Thymus (tissue), 11 donors: ENCODE measurements at regions not wholly inside any gene's neighbourhood (a gene's known extent, or its start where the extent isn't known, plus 50 kb on each side); places are given as distances from the start of the nearest gene placed in this dataset.

ENCODE experiments used
- DNase-seq, 9 donors: peaks; one replicate each; pipeline ENCODE4 v3.0.0-alpha.2; 2013; ENCODE audit warnings: low spot score in 9 of 9, low read depth in 6 of 9, missing footprints in 1 of 9
- H3K27ac ChIP-seq, 2 donors: one replicate each; pipeline ENCODE4 v1.5.1; 2013; ENCODE audit warnings: control low read depth in 1 of 2, low read depth in 1 of 2, low read length in 1 of 2, mild to moderate bottlenecking in 1 of 2, moderate library complexity in 1 of 2
- H3K27me3 ChIP-seq, 2 donors: one replicate each; pipeline ENCODE4 v1.5.1; 2013; ENCODE audit warnings: low read length in 1 of 2; ENCODE audit not compliant: control insufficient read depth in 2 of 2, insufficient read depth in 1 of 2
- H3K36me3 ChIP-seq, 2 donors: one replicate each; pipeline ENCODE4 v1.5.1; 2013; ENCODE audit warnings: low read length in 1 of 2, mild to moderate bottlenecking in 1 of 2, moderate library complexity in 1 of 2; ENCODE audit not compliant: control insufficient read depth in 2 of 2, insufficient read depth in 2 of 2
- H3K4me1 ChIP-seq, 2 donors: one replicate each; pipeline ENCODE4 v1.5.1; 2013; ENCODE audit warnings: low read length in 2 of 2; ENCODE audit not compliant: control insufficient read depth in 2 of 2, insufficient read depth in 2 of 2
- H3K4me3 ChIP-seq, 2 donors: one replicate each; pipeline ENCODE4 v1.5.1; 2013; ENCODE audit warnings: low read length in 2 of 2, control low read depth in 1 of 2, mild to moderate bottlenecking in 1 of 2
- H3K9me3 ChIP-seq, 2 donors: one replicate each; pipeline ENCODE4 v1.5.1; 2013; ENCODE audit warnings: low read length in 1 of 2, mild to moderate bottlenecking in 1 of 2; ENCODE audit not compliant: control insufficient read depth in 2 of 2, insufficient read depth in 1 of 2
- WGBS: extraction: QIAGEN DNeasy Blood & Tissue Kit; methylation state at CpG from one replicate; pipeline ENCODE4 v1.1.7; 2013; 5-methylcytosine and 5-hydroxymethylcytosine counted together
- donor health status: healthy.

- DNase-seq, result peak in 1 of 9 donors; percentile 6
- H3K27me3 ChIP-seq, result no peaks in the 10 kb centered on the region
- no peaks in the 10 kb centered on the region for H3K9me3 ChIP-seq
- no peak overlapping the region for H3K4me3 ChIP-seq
- 61% methylated on average over 6 of the region's 6 CpGs for WGBS
- no peak overlapping the region for H3K27ac ChIP-seq
- H3K36me3 ChIP-seq, result no peaks in the 10 kb centered on the region
- peaks cover 0 to 3% of the 10 kb centered on the region in 2 donors for H3K4me1 ChIP-seq
These were observed 134.8 kb upstream of the KIF26B start for GRCh38 chr1:245019910-245020486.

- Histone ChIP-seq H3K4me3 (no peak overlapping the region), H3K27ac (no peak overlapping the region), H3K4me1 (peaks cover 0 to 3% of the 10 kb centered on the region in 2 donors), H3K27me3 (no peaks in the 10 kb centered on the region), H3K9me3 (no peaks in the 10 kb centered on the region), H3K36me3 (no peaks in the 10 kb centered on the region)
- 97% methylated on average over 4 of the region's 4 CpGs for WGBS
- no peak for DNase-seq
These were observed 138.1 kb upstream of the KIF26B start for GRCh38 chr1:245016700-245017099.

- no peaks in the 10 kb centered on the region for H3K9me3 ChIP-seq
- H3K4me1 ChIP-seq, result peaks cover 0 to 2% of the 10 kb centered on the region in 2 donors
- no peaks in the 10 kb centered on the region for H3K27me3 ChIP-seq
- no peak for DNase-seq
- H3K27ac ChIP-seq, result no peak overlapping the region
- no peak overlapping the region for H3K4me3 ChIP-seq
- no peaks in the 10 kb centered on the region for H3K36me3 ChIP-seq
- WGBS, result 98% methylated on average over 3 of the region's 3 CpGs
These were observed 139.8 kb upstream of the KIF26B start for GRCh38 chr1:245015031-245015430.

- Histone ChIP-seq H3K27ac (no peak overlapping the region), H3K27me3 (no peaks in the 10 kb centered on the region), H3K4me3 (no peak overlapping the region), H3K36me3 (no peaks in the 10 kb centered on the region), H3K4me1 (no peaks in the 10 kb centered on the region), H3K9me3 (no peaks in the 10 kb centered on the region)
- no peak for DNase-seq
- whole genome bisulfite sequencing, result 98% methylated on average over 3 of the region's 3 CpGs
These were observed 140.3 kb upstream of the KIF26B start for GRCh38 chr1:245014247-245015029.

- no peaks in the 10 kb centered on the region for H3K9me3 ChIP-seq
- WGBS, result 98% methylated on average over 8 of the region's 8 CpGs
- DNase-seq, result no peak
- H3K36me3 ChIP-seq, result no peaks in the 10 kb centered on the region
- no peaks in the 10 kb centered on the region for H3K4me1 ChIP-seq
- no peak overlapping the region for H3K4me3 ChIP-seq
- no peaks in the 10 kb centered on the region for H3K27me3 ChIP-seq
- H3K27ac ChIP-seq, result no peak overlapping the region
These were observed 144.7 kb upstream of the KIF26B start for GRCh38 chr1:245010018-245010614.

GRCh38 chr1:245008761-245009160 lies 144.4 kb upstream of the HNRNPU start:
- Histone ChIP-seq H3K9me3 (no peaks in the 10 kb centered on the region), H3K27me3 (no peaks in the 10 kb centered on the region), H3K4me1 (no peaks in the 10 kb centered on the region), H3K27ac (no peak overlapping the region), H3K36me3 (no peaks in the 10 kb centered on the region), H3K4me3 (no peak overlapping the region)
- no peak for DNase-seq
- 95% methylated on average over 5 of the region's 5 CpGs for WGBS

GRCh38 chr1:245007852-245008251 lies 143.5 kb upstream of the HNRNPU start:
- DNase-seq, result no peak
- H3K36me3 ChIP-seq, result no peaks in the 10 kb centered on the region
- no peaks in the 10 kb centered on the region for H3K4me1 ChIP-seq
- no peak overlapping the region for H3K4me3 ChIP-seq
- no peaks in the 10 kb centered on the region for H3K27me3 ChIP-seq
- WGBS, result 97% methylated on average over 5 of the region's 5 CpGs
- no peak overlapping the region for H3K27ac ChIP-seq
- H3K9me3 ChIP-seq, result no peaks in the 10 kb centered on the region

GRCh38 chr1:245003246-245003645 lies 138.9 kb upstream of the HNRNPU start:
- no peak for DNase-seq
- WGBS, result 98% methylated on average over 2 of the region's 2 CpGs
- no peaks in the 10 kb centered on the region for H3K27me3 ChIP-seq
- no peaks in the 10 kb centered on the region for H3K9me3 ChIP-seq
- H3K36me3 ChIP-seq, result no peaks in the 10 kb centered on the region
- H3K4me3 ChIP-seq, result no peak overlapping the region
- H3K4me1 ChIP-seq, result no peaks in the 10 kb centered on the region
- no peak overlapping the region for H3K27ac ChIP-seq

- no peak for DNase-seq
- H3K36me3 ChIP-seq, result no peaks in the 10 kb centered on the region
- no peak overlapping the region for H3K27ac ChIP-seq
- H3K27me3 ChIP-seq, result no peaks in the 10 kb centered on the region
- H3K4me3 ChIP-seq, result no peak overlapping the region
- no peaks in the 10 kb centered on the region for H3K4me1 ChIP-seq
- H3K9me3 ChIP-seq, result no peaks in the 10 kb centered on the region
- 98% methylated on average over 1 of the region's 1 CpG for WGBS
These were observed 136.9 kb upstream of the HNRNPU start for GRCh38 chr1:245001252-245001651.
